Endodermal cell (in vitro differentiated cells): ENCODE measurements at regions not wholly inside any gene's neighbourhood (a gene's known extent, or its start where the extent isn't known, plus 50 kb on each side); places are given as distances from the start of the nearest gene placed in this dataset.

ENCODE experiments used
- DNase-seq: peaks from one replicate; pipeline ENCODE4 v3.0.0-alpha.2; 2017
- H3K27ac ChIP-seq: 2 replicates; pipeline ENCODE4 v1.5.1; 2013; ENCODE audit warnings: mild to moderate bottlenecking, low read depth, low read length, moderate library complexity
- H3K27me3 ChIP-seq: 2 replicates; pipeline ENCODE4 v1.6.1; 2013; ENCODE audit warnings: mild to moderate bottlenecking, low read length, moderate library complexity; ENCODE audit not compliant: insufficient read depth, control insufficient read depth, poor library complexity, severe bottlenecking
- H3K36me3 ChIP-seq: 2 replicates; pipeline ENCODE4 v1.7.0; 2013; ENCODE audit warnings: mild to moderate bottlenecking, low read length, moderate library complexity; ENCODE audit not compliant: control insufficient read depth, insufficient read depth
- H3K4me1 ChIP-seq: one replicate; pipeline ENCODE4 v1.7.0; 2013; ENCODE audit warnings: low read length; ENCODE audit not compliant: control insufficient read depth, insufficient read depth
- H3K4me3 ChIP-seq: 2 replicates; pipeline ENCODE4 v1.5.1; 2013; ENCODE audit warnings: mild to moderate bottlenecking, low read length, moderate library complexity
- H3K9ac ChIP-seq: 2 replicates; pipeline ENCODE4 v1.6.1; 2013; ENCODE audit warnings: mild to moderate bottlenecking, low read length, moderate library complexity; ENCODE audit not compliant: poor library complexity, severe bottlenecking; ENCODE audit errors: extremely low read depth
- H3K9me3 ChIP-seq: 2 replicates; pipeline ENCODE4 v1.6.1; 2013; ENCODE audit warnings: mild to moderate bottlenecking, low read length, moderate library complexity; ENCODE audit not compliant: control insufficient read depth
- H3K27ac Mint-ChIP-seq: 2 replicates; pipeline ENCODE4 v1.8.0; 2020; ENCODE audit warnings: mixed read lengths
- H3K27me3 Mint-ChIP-seq: 2 replicates; pipeline ENCODE4 v1.8.0; 2021; ENCODE audit warnings: mild to moderate bottlenecking, mixed read lengths; ENCODE audit not compliant: insufficient read depth
- H3K36me3 Mint-ChIP-seq: 2 replicates; pipeline ENCODE4 v1.8.0; 2020; ENCODE audit warnings: low read depth, mixed read lengths
- H3K4me1 Mint-ChIP-seq: 2 replicates; pipeline ENCODE4 v1.8.0; 2020; ENCODE audit warnings: mixed read lengths
- H3K4me3 Mint-ChIP-seq: 2 replicates; pipeline ENCODE4 v1.8.0; 2020; ENCODE audit warnings: mild to moderate bottlenecking, moderate library complexity, mixed read lengths
- H3K9me3 Mint-ChIP-seq: 2 replicates; pipeline ENCODE4 v1.8.0; 2020; ENCODE audit warnings: mild to moderate bottlenecking, mixed read lengths
- WGBS, 2 experiments: methylation state at CpG; one replicate each; pipeline versions ENCODE4 v1.1.5 to v1.1.7; 2013; ENCODE audit warnings: missing lambda C conversion rate in 2 of 2, mixed read lengths in 1 of 2; ENCODE audit not compliant: insufficient coverage in 1 of 2, insufficient read length in 1 of 2; 5-methylcytosine and 5-hydroxymethylcytosine counted together
- TF ChIP-seq, protein P1 (sequence below): fragments of 200-600 bp; sonication (generic); conservative IDR thresholded peaks from 2 replicates; pipeline ENCODE4 v1.5.0; 2021; ENCODE audit warnings: antibody characterized with exemption, mild to moderate bottlenecking

- Mint-ChIP-seq H3K27me3 (peaks cover 31% of the 10 kb centered on the region), H3K4me1 (peaks cover 15% of the 10 kb centered on the region)
- WGBS, 2 experiments, result 89 to 92% methylated on average over 7 to 13 of the region's 13 CpGs
Observed at GRCh38 chr22:48393041-48393370, 1434.7 kb downstream of the BRD1 start.

GRCh38 chr22:48391820-48392219 is 1435.9 kb downstream of the BRD1 start:
- 80 to 91% methylated on average over 2 to 4 of the region's 5 CpGs for WGBS, 2 experiments
- H3K4me3 Mint-ChIP-seq, result no peak overlapping the region
- DNase-seq, result no peak
- Histone ChIP-seq H3K9me3 (no peaks in the 10 kb centered on the region), H3K4me1 (peaks cover 4% of the 10 kb centered on the region), H3K4me3 (no peak overlapping the region), H3K36me3 (no peaks in the 10 kb centered on the region), H3K9ac (no peak overlapping the region), H3K27ac (no peak overlapping the region), H3K27me3 (no peaks in the 10 kb centered on the region)
- peaks cover 15% of the 10 kb centered on the region for H3K4me1 Mint-ChIP-seq
- H3K27me3 Mint-ChIP-seq, result peaks cover 30% of the 10 kb centered on the region
- no peak overlapping the region for H3K27ac Mint-ChIP-seq
- TF ChIP-seq, protein P1, sequence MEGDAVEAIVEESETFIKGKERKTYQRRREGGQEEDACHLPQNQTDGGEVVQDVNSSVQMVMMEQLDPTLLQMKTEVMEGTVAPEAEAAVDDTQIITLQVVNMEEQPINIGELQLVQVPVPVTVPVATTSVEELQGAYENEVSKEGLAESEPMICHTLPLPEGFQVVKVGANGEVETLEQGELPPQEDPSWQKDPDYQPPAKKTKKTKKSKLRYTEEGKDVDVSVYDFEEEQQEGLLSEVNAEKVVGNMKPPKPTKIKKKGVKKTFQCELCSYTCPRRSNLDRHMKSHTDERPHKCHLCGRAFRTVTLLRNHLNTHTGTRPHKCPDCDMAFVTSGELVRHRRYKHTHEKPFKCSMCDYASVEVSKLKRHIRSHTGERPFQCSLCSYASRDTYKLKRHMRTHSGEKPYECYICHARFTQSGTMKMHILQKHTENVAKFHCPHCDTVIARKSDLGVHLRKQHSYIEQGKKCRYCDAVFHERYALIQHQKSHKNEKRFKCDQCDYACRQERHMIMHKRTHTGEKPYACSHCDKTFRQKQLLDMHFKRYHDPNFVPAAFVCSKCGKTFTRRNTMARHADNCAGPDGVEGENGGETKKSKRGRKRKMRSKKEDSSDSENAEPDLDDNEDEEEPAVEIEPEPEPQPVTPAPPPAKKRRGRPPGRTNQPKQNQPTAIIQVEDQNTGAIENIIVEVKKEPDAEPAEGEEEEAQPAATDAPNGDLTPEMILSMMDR, result no peak
- no peaks in the 10 kb centered on the region for H3K9me3 Mint-ChIP-seq
- H3K36me3 Mint-ChIP-seq, result no peaks in the 10 kb centered on the region

More at GRCh38 chr22:48393041-48393370, 1434.7 kb downstream of the BRD1 start:
- Mint-ChIP-seq H3K9me3 (peaks cover 2% of the 10 kb centered on the region), H3K4me3 (no peak overlapping the region), H3K27ac (no peak overlapping the region), H3K36me3 (no peaks in the 10 kb centered on the region)
- Histone ChIP-seq H3K4me1 (peaks cover 4% of the 10 kb centered on the region), H3K27ac (no peak overlapping the region), H3K36me3 (no peaks in the 10 kb centered on the region), H3K9me3 (no peaks in the 10 kb centered on the region), H3K4me3 (no peak overlapping the region), H3K27me3 (no peaks in the 10 kb centered on the region), H3K9ac (no peak overlapping the region)
- no peak for DNase-seq
- TF ChIP-seq, protein P1, result no peak

GRCh38 chr22:48391171-48391711 is 1436.4 kb downstream of the BRD1 start:
- H3K9me3 Mint-ChIP-seq, result no peaks in the 10 kb centered on the region
- WGBS, 2 experiments, result 86 to 92% methylated on average over 4 to 16 of the region's 16 CpGs
- H3K27ac Mint-ChIP-seq, result no peak overlapping the region

More at GRCh38 chr22:48391171-48391711, 1436.4 kb downstream of the BRD1 start:
- DNase-seq, result no peak
- Histone ChIP-seq H3K9ac (no peak overlapping the region), H3K27ac (no peak overlapping the region), H3K4me3 (no peak overlapping the region), H3K4me1 (peaks cover 4% of the 10 kb centered on the region), H3K36me3 (no peaks in the 10 kb centered on the region), H3K9me3 (no peaks in the 10 kb centered on the region), H3K27me3 (no peaks in the 10 kb centered on the region)
- Mint-ChIP-seq H3K4me1 (peaks cover 15% of the 10 kb centered on the region), H3K27me3 (peaks cover 28% of the 10 kb centered on the region), H3K4me3 (no peak overlapping the region), H3K36me3 (no peaks in the 10 kb centered on the region)
- TF ChIP-seq, protein P1, result no peak
